ENCODE measurements at regions not wholly inside any gene's neighbourhood (a gene's known extent, or its start where the extent isn't known, plus 50 kb on each side); places are given as distances from the start of the nearest gene placed in this dataset.

DNA sequence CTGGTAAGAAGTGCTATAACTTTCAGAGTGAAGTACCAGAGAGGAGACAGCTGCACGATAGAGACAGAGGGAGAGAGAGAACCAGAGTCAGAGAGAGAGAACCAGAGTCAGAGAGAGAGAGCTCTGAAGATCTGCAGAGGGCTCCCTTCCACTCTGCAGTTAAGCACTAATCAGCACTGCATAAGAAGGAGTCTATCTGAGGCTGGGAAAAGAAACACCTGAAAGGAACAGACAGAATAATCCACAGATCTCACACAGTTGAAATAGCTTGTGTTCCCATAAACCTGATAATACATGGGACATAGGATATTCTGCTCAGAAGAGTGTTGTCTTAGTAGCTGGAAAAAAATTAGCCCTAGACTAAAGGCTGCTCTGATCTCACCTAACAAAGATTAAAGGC, 87.6 kb downstream of the CFAP44 start:
- Histone ChIP-seq H4K20me1 (ENCODE audit: insufficient read depth, low read length) (no peaks in the 10 kb centered on the region), H2AFZ (ENCODE audit: low read depth, low read length) (no peak overlapping the region), H3K9ac (ENCODE audit: low read length) (no peak overlapping the region), H3K4me2 (ENCODE audit: low read length) (no peak overlapping the region), H3K4me3 (ENCODE audit: low read length) (no peak overlapping the region), H3K79me2 (ENCODE audit: low read length) (no peaks in the 10 kb centered on the region), H3K4me1 (ENCODE audit: low read length) (no peaks in the 10 kb centered on the region), H3K27ac (ENCODE audit: low read length) (no peak overlapping the region), H3K36me3 (replicated peaks; ENCODE audit: low read depth, low read length) (no peaks in the 10 kb centered on the region), H3K9me3 (ENCODE audit: insufficient read depth, low read length) (no peaks in the 10 kb centered on the region), H3K27me3 (ENCODE audit: low read depth, low read length) (no peaks in the 10 kb centered on the region)
- TF ChIP-seq EZH2phosphoT487 (IDR thresholded peaks at IDR 0.05; ENCODE audit: low read depth), result no peak
- TF ChIP-seq, protein P1, sequence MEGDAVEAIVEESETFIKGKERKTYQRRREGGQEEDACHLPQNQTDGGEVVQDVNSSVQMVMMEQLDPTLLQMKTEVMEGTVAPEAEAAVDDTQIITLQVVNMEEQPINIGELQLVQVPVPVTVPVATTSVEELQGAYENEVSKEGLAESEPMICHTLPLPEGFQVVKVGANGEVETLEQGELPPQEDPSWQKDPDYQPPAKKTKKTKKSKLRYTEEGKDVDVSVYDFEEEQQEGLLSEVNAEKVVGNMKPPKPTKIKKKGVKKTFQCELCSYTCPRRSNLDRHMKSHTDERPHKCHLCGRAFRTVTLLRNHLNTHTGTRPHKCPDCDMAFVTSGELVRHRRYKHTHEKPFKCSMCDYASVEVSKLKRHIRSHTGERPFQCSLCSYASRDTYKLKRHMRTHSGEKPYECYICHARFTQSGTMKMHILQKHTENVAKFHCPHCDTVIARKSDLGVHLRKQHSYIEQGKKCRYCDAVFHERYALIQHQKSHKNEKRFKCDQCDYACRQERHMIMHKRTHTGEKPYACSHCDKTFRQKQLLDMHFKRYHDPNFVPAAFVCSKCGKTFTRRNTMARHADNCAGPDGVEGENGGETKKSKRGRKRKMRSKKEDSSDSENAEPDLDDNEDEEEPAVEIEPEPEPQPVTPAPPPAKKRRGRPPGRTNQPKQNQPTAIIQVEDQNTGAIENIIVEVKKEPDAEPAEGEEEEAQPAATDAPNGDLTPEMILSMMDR (IDR thresholded peaks at IDR 0.05; ENCODE audit: low read depth, low read length), result no peak

DNA sequence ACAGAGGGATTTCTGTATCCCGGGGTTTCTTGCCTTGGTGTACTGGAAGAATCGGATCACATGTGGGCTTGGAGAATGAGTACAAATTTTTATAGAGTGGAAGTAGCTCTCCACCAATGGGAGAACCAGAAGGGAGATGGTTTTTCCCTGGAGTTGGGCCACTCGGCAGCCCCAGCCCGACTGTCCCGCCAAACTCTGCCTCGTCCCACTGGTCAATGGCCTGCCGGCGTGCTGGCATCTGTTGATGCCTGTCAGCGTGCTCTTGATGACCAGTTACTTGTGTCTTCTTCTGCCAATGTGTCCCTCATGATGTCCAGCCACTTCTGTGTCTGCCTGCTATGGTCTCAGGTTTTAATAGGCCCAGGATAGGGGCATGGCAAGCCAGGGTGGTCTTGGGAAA, 100.5 kb downstream of the CFAP44 start:
- TF ChIP-seq, protein P1 (IDR thresholded peaks at IDR 0.05; ENCODE audit: low read depth, low read length), result no peak
- TF ChIP-seq EZH2phosphoT487 (IDR thresholded peaks at IDR 0.05; ENCODE audit: low read depth), result no peak

DNA sequence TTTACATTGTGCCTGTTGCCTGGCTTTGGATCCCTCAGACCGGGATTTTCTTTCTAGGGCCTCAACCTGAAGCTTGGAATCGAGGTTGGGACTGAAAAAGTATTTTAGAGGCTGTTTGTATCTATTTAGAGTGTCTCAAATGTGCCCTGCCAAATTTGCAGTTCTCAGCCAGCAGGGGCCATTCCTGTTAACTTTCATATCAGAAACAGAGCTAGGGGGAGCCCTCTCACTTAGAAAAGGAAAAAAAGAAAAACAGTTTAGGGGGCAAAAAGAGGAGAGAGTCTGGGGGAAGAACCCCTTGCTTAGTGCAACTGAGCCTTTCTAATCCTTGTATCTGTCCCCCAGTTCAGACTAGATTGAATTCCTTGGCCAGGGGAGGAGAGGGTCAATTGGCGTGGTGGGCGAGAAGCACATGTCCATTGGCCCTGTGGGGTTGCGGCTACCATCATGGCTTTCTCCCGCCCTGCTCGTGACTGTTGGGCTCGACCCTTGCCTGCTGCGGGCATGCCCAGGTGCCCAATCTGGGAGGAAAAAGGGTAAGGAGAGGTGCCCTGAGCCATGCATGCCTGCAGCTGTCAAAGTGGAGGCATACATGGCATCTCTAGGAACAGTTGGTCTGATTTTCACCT, 101.6 kb downstream of the CFAP44 start:
- Histone ChIP-seq H3K4me2 (ENCODE audit: low read length) (no peak overlapping the region), H3K79me2 (ENCODE audit: low read length) (no peaks in the 10 kb centered on the region), H2AFZ (ENCODE audit: low read depth, low read length) (no peak overlapping the region), H3K27me3 (ENCODE audit: low read depth, low read length) (no peaks in the 10 kb centered on the region), H3K4me1 (ENCODE audit: low read length) (no peaks in the 10 kb centered on the region), H3K4me3 (ENCODE audit: low read length) (no peak overlapping the region), H3K9me3 (ENCODE audit: insufficient read depth, low read length) (no peaks in the 10 kb centered on the region), H3K36me3 (replicated peaks; ENCODE audit: low read depth, low read length) (no peaks in the 10 kb centered on the region), H3K9ac (ENCODE audit: low read length) (no peak overlapping the region), H3K27ac (ENCODE audit: low read length) (no peak overlapping the region), H4K20me1 (ENCODE audit: insufficient read depth, low read length) (no peaks in the 10 kb centered on the region)
- TF ChIP-seq, protein P1 (IDR thresholded peaks at IDR 0.05; ENCODE audit: low read depth, low read length), result peak; percentile 46
- no peak for TF ChIP-seq EZH2phosphoT487 (IDR thresholded peaks at IDR 0.05; ENCODE audit: low read depth)

More for the DNA sequence above, 100.5 kb downstream of the CFAP44 start:
- no peaks in the 10 kb centered on the region for H3K79me2 ChIP-seq (ENCODE audit: low read length)
- H3K9ac ChIP-seq (ENCODE audit: low read length), result no peak overlapping the region
- H4K20me1 ChIP-seq (ENCODE audit: insufficient read depth, low read length), result no peaks in the 10 kb centered on the region
- H3K27ac ChIP-seq (ENCODE audit: low read length), result no peak overlapping the region
- no peaks in the 10 kb centered on the region for H3K36me3 ChIP-seq (replicated peaks; ENCODE audit: low read depth, low read length)
- H2AFZ ChIP-seq (ENCODE audit: low read depth, low read length), result no peak overlapping the region
- no peaks in the 10 kb centered on the region for H3K27me3 ChIP-seq (ENCODE audit: low read depth, low read length)
- H3K4me1 ChIP-seq (ENCODE audit: low read length), result no peaks in the 10 kb centered on the region
- no peak overlapping the region for H3K4me3 ChIP-seq (ENCODE audit: low read length)
- H3K9me3 ChIP-seq (ENCODE audit: insufficient read depth, low read length), result no peaks in the 10 kb centered on the region
- H3K4me2 ChIP-seq (ENCODE audit: low read length), result no peak overlapping the region
